ENCODE measurements at regions not wholly inside any gene's neighbourhood (a gene's known extent, or its start where the extent isn't known, plus 50 kb on each side); places are given as distances from the start of the nearest gene placed in this dataset.

DNA sequence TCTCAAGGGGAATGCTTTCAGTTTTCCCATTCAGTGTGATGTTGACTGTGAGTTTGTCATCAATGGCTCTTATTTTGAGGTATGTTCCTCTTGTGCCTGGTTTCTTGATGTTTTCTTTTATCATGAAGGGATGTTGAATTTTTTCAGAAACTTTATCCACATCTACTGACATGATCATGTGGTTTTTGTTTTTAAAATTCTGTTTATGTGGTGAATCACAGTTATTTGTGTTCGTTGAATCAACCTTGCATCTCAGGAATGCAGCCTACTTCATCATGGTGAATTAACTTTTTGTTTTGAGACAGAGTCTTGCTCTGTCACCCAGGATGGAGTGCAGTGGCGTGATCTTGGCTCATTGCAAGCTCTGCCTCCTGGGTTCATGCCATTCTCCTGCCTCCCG, 263.1 kb upstream of the KLF3 start:
- TF ChIP-seq, protein P1, sequence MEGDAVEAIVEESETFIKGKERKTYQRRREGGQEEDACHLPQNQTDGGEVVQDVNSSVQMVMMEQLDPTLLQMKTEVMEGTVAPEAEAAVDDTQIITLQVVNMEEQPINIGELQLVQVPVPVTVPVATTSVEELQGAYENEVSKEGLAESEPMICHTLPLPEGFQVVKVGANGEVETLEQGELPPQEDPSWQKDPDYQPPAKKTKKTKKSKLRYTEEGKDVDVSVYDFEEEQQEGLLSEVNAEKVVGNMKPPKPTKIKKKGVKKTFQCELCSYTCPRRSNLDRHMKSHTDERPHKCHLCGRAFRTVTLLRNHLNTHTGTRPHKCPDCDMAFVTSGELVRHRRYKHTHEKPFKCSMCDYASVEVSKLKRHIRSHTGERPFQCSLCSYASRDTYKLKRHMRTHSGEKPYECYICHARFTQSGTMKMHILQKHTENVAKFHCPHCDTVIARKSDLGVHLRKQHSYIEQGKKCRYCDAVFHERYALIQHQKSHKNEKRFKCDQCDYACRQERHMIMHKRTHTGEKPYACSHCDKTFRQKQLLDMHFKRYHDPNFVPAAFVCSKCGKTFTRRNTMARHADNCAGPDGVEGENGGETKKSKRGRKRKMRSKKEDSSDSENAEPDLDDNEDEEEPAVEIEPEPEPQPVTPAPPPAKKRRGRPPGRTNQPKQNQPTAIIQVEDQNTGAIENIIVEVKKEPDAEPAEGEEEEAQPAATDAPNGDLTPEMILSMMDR (conservative IDR thresholded peaks at IDR 0.05 in 1 of 2, IDR thresholded peaks at IDR 0.05 in 1 of 2; ENCODE audit: extremely low read depth in 1 of 2, insufficient read depth in 1 of 2, low read depth in 1 of 2, low read length in 2 of 2): no peak
- no peak for TF ChIP-seq EZH2 (IDR thresholded peaks at IDR 0.05; ENCODE audit: borderline replicate concordance, low read length)
